ENCODE measurements at regions not wholly inside any gene's neighbourhood (a gene's known extent, or its start where the extent isn't known, plus 50 kb on each side); places are given as distances from the start of the nearest gene placed in this dataset.

GRCh38 chr3:145911016-145911415 lies 250.0 kb downstream of the PLOD2 start:
- no peak for TF ChIP-seq POLR2A (IDR thresholded peaks at IDR 0.05; ENCODE audit: low read depth, low read length)
- TF ChIP-seq POLR2AphosphoS5 (IDR thresholded peaks at IDR 0.05; ENCODE audit: low read depth, low read length) = no peak
- no peak for TF ChIP-seq TAF1 (IDR thresholded peaks at IDR 0.05; ENCODE audit: borderline replicate concordance, low read depth, low read length)
